Ascending aorta (tissue), 2 donors: ENCODE measurements at regions not wholly inside any gene's neighbourhood (a gene's known extent, or its start where the extent isn't known, plus 50 kb on each side); places are given as distances from the start of the nearest gene placed in this dataset.

Experiments used
- DNase-seq, 2 donors: peaks; one replicate each; pipeline ENCODE4 v3.0.0-alpha.2; 2019; ENCODE audit warnings: low spot score in 2 of 2
- H3K27ac ChIP-seq, 2 donors: fragments of 200-600 bp; sonication (generic); one replicate each; pipeline ENCODE4 v1.5.1; 2016 to 2017; ENCODE audit warnings: mild to moderate bottlenecking in 1 of 2
- H3K27me3 ChIP-seq: fragments of 200-600 bp; sonication (generic); one replicate; pipeline ENCODE4 v1.5.1; 2017
- H3K36me3 ChIP-seq, 2 donors: fragments of 200-600 bp; sonication (generic); one replicate each; pipeline ENCODE4 v1.5.1; 2016
- H3K4me1 ChIP-seq, 2 donors: fragments of 200-600 bp; sonication (generic); one replicate each; pipeline ENCODE4 v1.5.1; 2016 to 2017; ENCODE audit warnings: mild to moderate bottlenecking in 1 of 2
- H3K4me3 ChIP-seq, 2 donors: fragments of 200-600 bp; sonication (generic); one replicate each; pipeline ENCODE4 v1.5.1; 2016 to 2017; ENCODE audit warnings: mild to moderate bottlenecking in 1 of 2
- H3K9me3 ChIP-seq, 2 donors: fragments of 200-600 bp; sonication (generic); one replicate each; pipeline ENCODE4 v1.5.1; 2016
- intact Hi-C: fragments of 100-400 bp; cut with DNase I; formaldehyde crosslinking; loops from one replicate; pipeline ENCODE4 v1.15.1; 2023
- TF ChIP-seq, protein P1 (sequence below), 3 experiments: fragments of 200-600 bp in 2 of 3; fragments of 450-650 bp in 1 of 3; sonication (generic) in 2 of 3; IDR thresholded peaks; one replicate each; pipeline ENCODE4 v1.5.1; 2016 to 2019; ENCODE audit warnings: antibody characterized with exemption in 3 of 3, mild to moderate bottlenecking in 1 of 3, moderate library complexity in 1 of 3

GRCh38 chr10:8919280-8919679 lies 864.8 kb downstream of the GATA3 start:
- TF ChIP-seq, protein P1, sequence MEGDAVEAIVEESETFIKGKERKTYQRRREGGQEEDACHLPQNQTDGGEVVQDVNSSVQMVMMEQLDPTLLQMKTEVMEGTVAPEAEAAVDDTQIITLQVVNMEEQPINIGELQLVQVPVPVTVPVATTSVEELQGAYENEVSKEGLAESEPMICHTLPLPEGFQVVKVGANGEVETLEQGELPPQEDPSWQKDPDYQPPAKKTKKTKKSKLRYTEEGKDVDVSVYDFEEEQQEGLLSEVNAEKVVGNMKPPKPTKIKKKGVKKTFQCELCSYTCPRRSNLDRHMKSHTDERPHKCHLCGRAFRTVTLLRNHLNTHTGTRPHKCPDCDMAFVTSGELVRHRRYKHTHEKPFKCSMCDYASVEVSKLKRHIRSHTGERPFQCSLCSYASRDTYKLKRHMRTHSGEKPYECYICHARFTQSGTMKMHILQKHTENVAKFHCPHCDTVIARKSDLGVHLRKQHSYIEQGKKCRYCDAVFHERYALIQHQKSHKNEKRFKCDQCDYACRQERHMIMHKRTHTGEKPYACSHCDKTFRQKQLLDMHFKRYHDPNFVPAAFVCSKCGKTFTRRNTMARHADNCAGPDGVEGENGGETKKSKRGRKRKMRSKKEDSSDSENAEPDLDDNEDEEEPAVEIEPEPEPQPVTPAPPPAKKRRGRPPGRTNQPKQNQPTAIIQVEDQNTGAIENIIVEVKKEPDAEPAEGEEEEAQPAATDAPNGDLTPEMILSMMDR (IDR thresholded peaks at IDR 0.05) = no peak
- Histone ChIP-seq H3K4me1 (no peaks in the 10 kb centered on the region), H3K36me3 (no peaks in the 10 kb centered on the region), H3K27ac (no peak overlapping the region), H3K4me3 (no peak overlapping the region), H3K9me3 (no peaks in the 10 kb centered on the region), H3K27me3 (no peaks in the 10 kb centered on the region)
- no peak for DNase-seq
- intact Hi-C loops = no loop called here

GRCh38 chr10:8921568-8921967 lies 867.1 kb downstream of the GATA3 start:
- Histone ChIP-seq H3K4me1 (no peaks in the 10 kb centered on the region), H3K4me3 (no peak overlapping the region), H3K36me3 (no peaks in the 10 kb centered on the region), H3K27ac (no peak overlapping the region), H3K27me3 (no peaks in the 10 kb centered on the region), H3K9me3 (no peaks in the 10 kb centered on the region)
- no peak for DNase-seq
- intact Hi-C loops = no loop called here
- TF ChIP-seq, protein P1 (IDR thresholded peaks at IDR 0.05) = no peak

DNA sequence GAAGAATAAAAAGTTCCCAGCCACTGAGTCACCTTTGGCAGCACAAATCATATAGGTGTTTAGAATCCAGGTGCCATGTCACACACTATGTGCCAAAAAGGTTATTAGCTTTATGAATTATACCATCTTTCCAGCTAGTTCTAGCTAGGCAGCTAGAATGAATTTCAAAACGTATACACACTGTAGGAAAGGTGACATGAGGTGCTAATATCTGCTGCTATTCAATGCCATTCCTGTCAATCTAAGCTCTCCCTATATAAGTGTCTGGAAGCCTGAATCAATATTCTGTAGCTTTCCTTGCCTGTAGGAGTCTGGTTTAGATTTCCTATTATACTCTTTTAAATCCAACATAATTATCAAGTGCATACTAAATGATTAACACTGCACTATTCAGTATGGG lies 868.6 kb downstream of the GATA3 start:
- TF ChIP-seq, protein P1 (IDR thresholded peaks at IDR 0.05) = no peak
- H3K4me1 ChIP-seq = no peaks in the 10 kb centered on the region
- no peak overlapping the region for H3K27ac ChIP-seq
- no peaks in the 10 kb centered on the region for H3K36me3 ChIP-seq
- no peak for DNase-seq
- no peaks in the 10 kb centered on the region for H3K27me3 ChIP-seq
- intact Hi-C loops = no loop called here
- no peak overlapping the region for H3K4me3 ChIP-seq
- no peaks in the 10 kb centered on the region for H3K9me3 ChIP-seq

DNA sequence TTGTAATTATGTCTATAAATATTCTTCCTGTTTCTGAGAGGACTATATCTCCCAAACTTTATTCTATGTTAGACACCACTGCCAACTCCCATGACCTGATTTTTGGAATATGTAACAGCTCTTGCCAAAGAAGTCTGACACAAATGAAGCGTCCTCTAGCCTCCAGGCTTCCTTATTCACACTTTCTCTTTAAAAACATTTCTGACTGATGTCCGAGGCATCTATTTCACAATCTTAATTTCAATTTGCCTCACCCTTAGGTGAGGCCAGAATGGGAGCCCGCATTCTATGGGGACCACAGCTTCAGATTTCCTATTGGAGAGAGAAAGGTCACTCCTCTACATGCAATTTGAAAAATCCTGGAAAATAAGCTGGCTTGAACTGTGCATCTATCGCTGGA lies 873.2 kb downstream of the GATA3 start:
- no peak for DNase-seq
- Histone ChIP-seq H3K9me3 (no peaks in the 10 kb centered on the region), H3K4me1 (no peaks in the 10 kb centered on the region), H3K27me3 (no peaks in the 10 kb centered on the region), H3K4me3 (no peak overlapping the region), H3K27ac (no peak overlapping the region), H3K36me3 (no peaks in the 10 kb centered on the region)
- TF ChIP-seq, protein P1 (IDR thresholded peaks at IDR 0.05) = no peak
- intact Hi-C loops = no loop called here

DNA sequence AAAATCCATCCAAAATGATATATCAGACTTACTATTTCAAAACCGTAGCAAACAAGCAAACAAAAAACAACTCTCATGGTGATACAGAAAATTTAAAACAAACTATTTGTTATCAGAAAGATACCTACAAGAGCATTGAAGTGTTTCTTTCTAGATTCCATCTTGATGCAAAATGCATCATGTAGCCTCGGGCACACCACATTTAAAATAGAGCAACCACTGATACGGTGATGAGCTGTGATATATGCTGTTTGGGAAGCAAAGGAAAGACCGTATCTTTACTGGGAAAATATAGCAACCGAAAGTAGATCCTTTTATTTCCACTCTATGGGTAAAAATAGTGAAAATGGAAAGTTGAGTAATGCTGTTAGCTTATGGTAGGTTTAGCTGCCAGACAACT lies 892.0 kb downstream of the GATA3 start:
- Histone ChIP-seq H3K4me3 (no peak overlapping the region), H3K27me3 (no peaks in the 10 kb centered on the region), H3K27ac (no peak overlapping the region), H3K4me1 (no peaks in the 10 kb centered on the region), H3K9me3 (no peaks in the 10 kb centered on the region), H3K36me3 (no peaks in the 10 kb centered on the region)
- DNase-seq = no peak
- TF ChIP-seq, protein P1 (IDR thresholded peaks at IDR 0.05) = no peak
- intact Hi-C loops = no loop called here

- no peak for DNase-seq
- intact Hi-C loops = no loop called here
- no peaks in the 10 kb centered on the region for H3K27me3 ChIP-seq
- no peak overlapping the region for H3K4me3 ChIP-seq
- no peaks in the 10 kb centered on the region for H3K36me3 ChIP-seq
- no peak overlapping the region for H3K27ac ChIP-seq
- no peaks in the 10 kb centered on the region for H3K4me1 ChIP-seq
- no peaks in the 10 kb centered on the region for H3K9me3 ChIP-seq
- TF ChIP-seq, protein P1 (IDR thresholded peaks at IDR 0.05) = no peak
Observed at GRCh38 chr10:8950978-8951377, 896.5 kb downstream of the GATA3 start.
